ENCODE measurements at regions not wholly inside any gene's neighbourhood (a gene's known extent, or its start where the extent isn't known, plus 50 kb on each side); places are given as distances from the start of the nearest gene placed in this dataset.

DNA sequence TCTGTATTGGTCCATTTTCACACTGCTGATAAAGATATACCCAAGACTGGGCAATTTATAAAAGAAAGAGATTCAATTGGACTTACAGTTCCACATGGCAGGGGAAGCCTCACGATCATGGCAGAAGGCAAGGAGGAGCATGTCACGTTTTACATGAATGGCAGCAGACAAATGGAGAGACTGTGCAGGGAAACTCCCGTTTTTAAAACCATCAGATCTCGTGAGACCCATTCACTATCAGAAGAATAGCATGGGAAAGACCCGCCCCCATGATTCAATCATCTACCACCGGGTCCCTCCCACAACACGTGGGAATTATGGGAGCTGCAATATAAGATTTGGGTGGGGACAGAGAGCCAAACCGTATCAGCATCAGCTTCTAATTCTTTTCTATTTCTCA is 217.0 kb downstream of the ANAPC1 start:
- TF ChIP-seq, protein P1, sequence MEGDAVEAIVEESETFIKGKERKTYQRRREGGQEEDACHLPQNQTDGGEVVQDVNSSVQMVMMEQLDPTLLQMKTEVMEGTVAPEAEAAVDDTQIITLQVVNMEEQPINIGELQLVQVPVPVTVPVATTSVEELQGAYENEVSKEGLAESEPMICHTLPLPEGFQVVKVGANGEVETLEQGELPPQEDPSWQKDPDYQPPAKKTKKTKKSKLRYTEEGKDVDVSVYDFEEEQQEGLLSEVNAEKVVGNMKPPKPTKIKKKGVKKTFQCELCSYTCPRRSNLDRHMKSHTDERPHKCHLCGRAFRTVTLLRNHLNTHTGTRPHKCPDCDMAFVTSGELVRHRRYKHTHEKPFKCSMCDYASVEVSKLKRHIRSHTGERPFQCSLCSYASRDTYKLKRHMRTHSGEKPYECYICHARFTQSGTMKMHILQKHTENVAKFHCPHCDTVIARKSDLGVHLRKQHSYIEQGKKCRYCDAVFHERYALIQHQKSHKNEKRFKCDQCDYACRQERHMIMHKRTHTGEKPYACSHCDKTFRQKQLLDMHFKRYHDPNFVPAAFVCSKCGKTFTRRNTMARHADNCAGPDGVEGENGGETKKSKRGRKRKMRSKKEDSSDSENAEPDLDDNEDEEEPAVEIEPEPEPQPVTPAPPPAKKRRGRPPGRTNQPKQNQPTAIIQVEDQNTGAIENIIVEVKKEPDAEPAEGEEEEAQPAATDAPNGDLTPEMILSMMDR (conservative IDR thresholded peaks at IDR 0.05) = no peak
- H3K4me3 ChIP-seq (ENCODE audit: low read length) = no peak overlapping the region
- no peak overlapping the region for H3K27ac ChIP-seq (ENCODE audit: low read depth, low read length)
- 96 to 98% methylated on average over 4 to 8 of the region's 8 CpGs for WGBS, 2 experiments (ENCODE audit: insufficient coverage in 1 of 2, insufficient read length in 1 of 2)
- peaks cover 25% of the 10 kb centered on the region for H3K9me3 ChIP-seq (ENCODE audit: control insufficient read depth, low read length)
- peaks cover 3% of the 10 kb centered on the region for H3K36me3 Mint-ChIP-seq (ENCODE audit: low read depth)
- peaks cover 18% of the 10 kb centered on the region for H3K9me3 Mint-ChIP-seq
- H3K27me3 Mint-ChIP-seq (ENCODE audit: insufficient read depth) = no peaks in the 10 kb centered on the region
- no peak overlapping the region for H3K9ac ChIP-seq (ENCODE audit: extremely low read depth, low read length, poor library complexity, severe bottlenecking)
- H3K4me1 ChIP-seq (ENCODE audit: control insufficient read depth, insufficient read depth, low read length) = peaks cover 11% of the 10 kb centered on the region
- no peak overlapping the region for H3K4me3 Mint-ChIP-seq
- no peak for DNase-seq
- peaks cover 5% of the 10 kb centered on the region for H3K27me3 ChIP-seq (ENCODE audit: control insufficient read depth, insufficient read depth, low read length, poor library complexity, severe bottlenecking)
- H3K36me3 ChIP-seq (ENCODE audit: control insufficient read depth, insufficient read depth, low read length) = no peaks in the 10 kb centered on the region
- no peak overlapping the region for H3K27ac Mint-ChIP-seq
- H3K4me1 Mint-ChIP-seq = peaks cover 18% of the 10 kb centered on the region

DNA sequence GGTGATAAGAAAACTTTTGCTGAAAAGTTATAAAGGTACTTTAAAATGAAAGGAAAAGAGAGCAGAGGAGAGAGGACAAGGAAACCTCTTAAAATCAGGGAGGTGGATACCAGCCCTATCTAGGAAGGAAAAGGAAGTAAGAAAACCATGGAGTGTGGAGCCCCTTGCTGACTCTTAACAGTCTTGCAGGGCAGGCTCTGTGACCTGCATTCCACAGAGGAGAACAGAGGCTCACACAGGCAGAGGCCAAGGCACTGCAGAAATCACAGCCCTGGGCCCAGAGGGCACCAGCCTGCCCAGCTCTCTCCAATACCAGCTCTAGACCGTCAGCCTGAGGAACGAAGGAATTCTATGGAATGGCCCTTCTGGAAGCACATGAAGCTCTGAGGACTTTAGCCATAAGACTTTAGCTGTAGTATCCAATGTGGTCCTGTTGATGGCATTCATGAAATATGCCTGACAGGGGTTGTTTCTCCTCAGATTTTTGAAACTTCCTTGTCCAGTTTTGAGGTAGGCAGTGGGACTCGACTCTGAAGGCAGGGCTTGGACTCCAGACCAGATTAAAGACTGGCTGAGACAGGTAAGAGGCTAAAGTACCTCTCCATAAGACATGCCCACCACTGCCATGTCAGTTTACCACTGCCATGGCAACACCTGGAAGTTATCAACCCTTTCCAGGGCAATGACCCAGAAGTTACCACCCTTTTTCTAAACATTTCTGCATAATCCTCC is 216.3 kb downstream of the ANAPC1 start:
- TF ChIP-seq, protein P1 (conservative IDR thresholded peaks at IDR 0.05) = peak; percentile 30
- H3K9me3 Mint-ChIP-seq = peaks cover 22% of the 10 kb centered on the region
- WGBS, 2 experiments (ENCODE audit: insufficient coverage in 1 of 2, insufficient read length in 1 of 2) = 89 to 96% methylated on average over 3 of the region's 3 CpGs
- Histone ChIP-seq H3K9ac (ENCODE audit: extremely low read depth, low read length, poor library complexity, severe bottlenecking) (no peak overlapping the region), H3K36me3 (ENCODE audit: control insufficient read depth, insufficient read depth, low read length) (no peaks in the 10 kb centered on the region), H3K9me3 (ENCODE audit: control insufficient read depth, low read length) (peaks cover 25% of the 10 kb centered on the region), H3K4me1 (ENCODE audit: control insufficient read depth, insufficient read depth, low read length) (peaks cover 9% of the 10 kb centered on the region), H3K4me3 (ENCODE audit: low read length) (no peak overlapping the region), H3K27ac (ENCODE audit: low read depth, low read length) (no peak overlapping the region), H3K27me3 (ENCODE audit: control insufficient read depth, insufficient read depth, low read length, poor library complexity, severe bottlenecking) (no peaks in the 10 kb centered on the region)
- no peaks in the 10 kb centered on the region for H3K27me3 Mint-ChIP-seq (ENCODE audit: insufficient read depth)
- DNase-seq = peak; percentile 51
- H3K4me3 Mint-ChIP-seq = no peak overlapping the region
- no peak overlapping the region for H3K27ac Mint-ChIP-seq
- peaks cover 14% of the 10 kb centered on the region for H3K4me1 Mint-ChIP-seq
- H3K36me3 Mint-ChIP-seq (ENCODE audit: low read depth) = peaks cover 3% of the 10 kb centered on the region

DNA sequence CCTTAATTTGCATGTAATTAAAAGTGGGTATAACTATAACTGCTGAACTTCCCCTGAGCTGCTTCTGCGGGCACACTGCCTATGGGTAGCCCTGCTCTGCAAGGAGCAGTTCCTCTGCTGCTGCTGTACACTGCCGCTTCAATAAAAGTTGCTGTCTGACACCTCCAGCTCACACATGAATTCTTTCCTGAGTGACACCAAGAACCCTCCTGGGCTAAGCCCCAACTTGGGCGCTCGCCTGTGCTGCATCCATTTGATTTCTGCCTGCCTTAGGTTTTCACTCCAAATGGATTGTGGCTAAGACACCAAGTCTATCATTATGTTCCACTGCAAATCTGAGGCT is 215.7 kb downstream of the ANAPC1 start:
- Mint-ChIP-seq H3K4me3 (no peak overlapping the region), H3K36me3 (ENCODE audit: low read depth) (peaks cover 3% of the 10 kb centered on the region), H3K27me3 (ENCODE audit: insufficient read depth) (no peaks in the 10 kb centered on the region), H3K27ac (no peak overlapping the region), H3K4me1 (peaks cover 9% of the 10 kb centered on the region), H3K9me3 (peaks cover 25% of the 10 kb centered on the region)
- Histone ChIP-seq H3K4me3 (ENCODE audit: low read length) (no peak overlapping the region), H3K36me3 (ENCODE audit: control insufficient read depth, insufficient read depth, low read length) (no peaks in the 10 kb centered on the region), H3K27me3 (ENCODE audit: control insufficient read depth, insufficient read depth, low read length, poor library complexity, severe bottlenecking) (no peaks in the 10 kb centered on the region), H3K9me3 (ENCODE audit: control insufficient read depth, low read length) (peaks cover 25% of the 10 kb centered on the region), H3K9ac (ENCODE audit: extremely low read depth, low read length, poor library complexity, severe bottlenecking) (no peak overlapping the region), H3K27ac (ENCODE audit: low read depth, low read length) (no peak overlapping the region), H3K4me1 (ENCODE audit: control insufficient read depth, insufficient read depth, low read length) (peaks cover 4% of the 10 kb centered on the region)
- peak; percentile 23 for DNase-seq
- TF ChIP-seq, protein P1 (conservative IDR thresholded peaks at IDR 0.05) = no peak
- 93 to 95% methylated on average over 4 of the region's 4 CpGs for WGBS, 2 experiments (ENCODE audit: insufficient coverage in 1 of 2, insufficient read length in 1 of 2)
